SK-N-SH (cell line): ENCODE measurements at regions not wholly inside any gene's neighbourhood (a gene's known extent, or its start where the extent isn't known, plus 50 kb on each side); places are given as distances from the start of the nearest gene placed in this dataset.

Experiments used
- CTCF ChIA-PET: fragments of 300-600, 350-600 bp; formaldehyde crosslinking; extraction: SDS; loops from one replicate; lab custom pipeline; 2021; lab: Yijun Ruan, JAX
- POLR2A ChIA-PET: fragments of 350-600 bp; sonication (Branson Sonifier 250); formaldehyde crosslinking; extraction: SDS; loops from one replicate; lab custom pipeline; 2020; ENCODE audit warnings: antibody characterized with exemption, inconsistent platforms; lab: Yijun Ruan, JAX
- DNase-seq: peaks from one replicate; pipeline ENCODE4 v3.0.0; 2012
- H2AFZ ChIP-seq: fragments of 200-600 bp; sonication (generic); 2 replicates; pipeline ENCODE4 v1.8.1; 2016; ENCODE audit warnings: antibody characterized with exemption, mild to moderate bottlenecking, low read depth
- H3F3A ChIP-seq: fragments of 200-600 bp; sonication (generic); replicated peaks from 2 replicates; pipeline ENCODE3; 2016; ENCODE audit warnings: antibody characterized with exemption, mild to moderate bottlenecking; ENCODE audit not compliant: insufficient read depth
- H3K27ac ChIP-seq, 2 experiments: fragments of 200-500 bp in 1 of 2; fragments of 200-600 bp in 1 of 2; sonication (Bioruptor generic) in 1 of 2; sonication (generic), shearing (Covaris generic) in 1 of 2; 2 replicates each; pipeline versions ENCODE4 v1.5.1 to v1.6.1; 2014 to 2016; ENCODE audit warnings: low read depth in 2 of 2, inconsistent platforms in 1 of 2, low read length in 1 of 2, mild to moderate bottlenecking in 1 of 2, mixed read lengths in 1 of 2
- H3K27me3 ChIP-seq: fragments of 200-600 bp; sonication (generic), shearing (Covaris generic); 2 replicates; pipeline ENCODE4 v1.6.1; 2016; ENCODE audit warnings: mixed run types; ENCODE audit not compliant: insufficient read depth
- H3K36me3 ChIP-seq, 2 experiments: fragments of 200-500 bp in 1 of 2; fragments of 200-600 bp in 1 of 2; sonication (Bioruptor generic) in 1 of 2; sonication (generic) in 1 of 2; replicated peaks in 1 of 2; 2 replicates each; pipeline versions ENCODE3 to v1.5.1; 2014 to 2016; ENCODE audit warnings: low read length in 1 of 2, mild to moderate bottlenecking in 1 of 2; ENCODE audit not compliant: insufficient read depth in 2 of 2, control insufficient read depth in 1 of 2
- H3K4me1 ChIP-seq, 2 experiments: fragments of 200-500 bp in 1 of 2; fragments of 200-600 bp in 1 of 2; sonication (Bioruptor generic) in 1 of 2; sonication (generic), shearing (Covaris generic) in 1 of 2; 2 replicates each; pipeline versions ENCODE4 v1.5.1 to v1.6.1; 2014 to 2016; ENCODE audit warnings: low read depth in 1 of 2, low read length in 1 of 2, mixed run types in 1 of 2; ENCODE audit not compliant: insufficient read depth in 2 of 2, control insufficient read depth in 1 of 2
- H3K4me2 ChIP-seq: fragments of 200-600 bp; sonication (generic), shearing (Covaris generic); 2 replicates; pipeline ENCODE4 v1.6.1; 2017; ENCODE audit warnings: mixed run types
- H3K4me3 ChIP-seq, 2 experiments: fragments of 200-500 bp in 1 of 2; fragments of 200-600 bp in 1 of 2; sonication (Bioruptor generic) in 1 of 2; sonication (generic), shearing (Covaris generic) in 1 of 2; 2 replicates each; pipeline versions ENCODE4 v1.5.1 to v1.8.1; 2014 to 2016; ENCODE audit warnings: low read depth in 2 of 2, inconsistent platforms in 1 of 2, low read length in 1 of 2, mild to moderate bottlenecking in 1 of 2, mixed read lengths in 1 of 2, moderate library complexity in 1 of 2
- H3K79me2 ChIP-seq: fragments of 200-600 bp; sonication (generic); 2 replicates; pipeline ENCODE4 v1.8.1; 2017; ENCODE audit warnings: mild to moderate bottlenecking; ENCODE audit not compliant: insufficient read depth
- H3K9ac ChIP-seq: fragments of 200-600 bp; sonication (generic); 2 replicates; pipeline ENCODE4 v1.6.1; 2017; ENCODE audit warnings: mixed run types
- H3K9me2 ChIP-seq: fragments of 200-600 bp; sonication (generic); 2 replicates; pipeline ENCODE4 v1.6.1; 2017; ENCODE audit warnings: mixed run types
- H3K9me3 ChIP-seq: fragments of 200-600 bp; sonication (generic); 2 replicates; pipeline ENCODE4 v1.6.1; 2017; ENCODE audit warnings: mixed run types, mild to moderate bottlenecking, moderate library complexity
- H4K20me1 ChIP-seq: fragments of 200-600 bp; sonication (generic); 2 replicates; pipeline ENCODE4 v1.6.1; 2017; ENCODE audit warnings: mild to moderate bottlenecking, mixed run types; ENCODE audit not compliant: insufficient read depth
- EZH2phosphoT487 ChIP-seq: fragments of 200-600 bp; sonication (generic); IDR thresholded peaks from 2 replicates; pipeline ENCODE4 v1.6.1; 2017; ENCODE audit warnings: low read depth, mixed run types, mild to moderate bottlenecking, antibody characterized with exemption, moderate library complexity, borderline replicate concordance
- FOXM1 ChIP-seq: IDR thresholded peaks from 2 replicates; pipeline ENCODE4 v1.4.0; 2012; ENCODE audit warnings: low read depth, mild to moderate bottlenecking
- GATA2 ChIP-seq: sonication (generic); formaldehyde crosslinking; IDR thresholded peaks from 2 replicates; pipeline ENCODE4 v1.5.0; 2020; ENCODE audit warnings: mild to moderate bottlenecking, missing genetic modification reagents
- JUND ChIP-seq: IDR thresholded peaks from 2 replicates; pipeline ENCODE4 v1.4.0; 2012
- NFIC ChIP-seq: IDR thresholded peaks from 2 replicates; pipeline ENCODE4 v1.4.0; 2012; ENCODE audit warnings: borderline replicate concordance
- NRF1 ChIP-seq: IDR thresholded peaks from 2 replicates; pipeline ENCODE4 v1.6.1; 2012; ENCODE audit warnings: low read depth, mild to moderate bottlenecking, low read length
- RAD21 ChIP-seq: IDR thresholded peaks from 2 replicates; pipeline ENCODE4 v1.6.1; 2012; ENCODE audit warnings: mild to moderate bottlenecking, low read length
- RCOR1 ChIP-seq: fragments of 150-350 bp; IDR thresholded peaks from 2 replicates; pipeline ENCODE4 v1.6.1; 2017; ENCODE audit warnings: antibody characterized with exemption, low read length
- RFX5 ChIP-seq: IDR thresholded peaks from 2 replicates; pipeline ENCODE4 v1.6.1; 2012; ENCODE audit warnings: mild to moderate bottlenecking, improper control_type of control experiment, low read length
- TAF1 ChIP-seq: IDR thresholded peaks from 2 replicates; pipeline ENCODE4 v1.6.1; 2012; ENCODE audit warnings: low read depth, mild to moderate bottlenecking, low read length, moderate library complexity, borderline replicate concordance
- TEAD4 ChIP-seq: IDR thresholded peaks from 2 replicates; pipeline ENCODE4 v1.4.0; 2012; ENCODE audit warnings: mild to moderate bottlenecking, borderline replicate concordance; ENCODE audit not compliant: insufficient read depth
- YY1 ChIP-seq: IDR thresholded peaks from 2 replicates; pipeline ENCODE4 v1.4.0; 2012; ENCODE audit warnings: low read depth, mild to moderate bottlenecking
- WGBS: methylation state at CpG from one replicate; pipeline ENCODE4 v1.1.6; 2017; ENCODE audit warnings: low lambda C conversion rate; 5-methylcytosine and 5-hydroxymethylcytosine counted together
- TF ChIP-seq, protein P1 (sequence below): fragments of 150-350 bp; IDR thresholded peaks from 2 replicates; pipeline ENCODE4 v1.6.1; 2016; ENCODE audit warnings: mild to moderate bottlenecking, low read depth, low read length
- TF ChIP-seq, protein P2 (sequence below): fragments of 150-350 bp; IDR thresholded peaks from 2 replicates; pipeline ENCODE4 v1.6.1; 2017; ENCODE audit warnings: antibody characterized with exemption, low read length, low read depth, borderline replicate concordance
- TF ChIP-seq, protein P3 (sequence below): fragments of 200-600 bp; sonication (generic); IDR thresholded peaks from 2 replicates; pipeline ENCODE4 v1.6.1; 2017; ENCODE audit warnings: antibody characterized with exemption, mild to moderate bottlenecking, moderate library complexity
- TF ChIP-seq, protein P4 (sequence below): IDR thresholded peaks from 2 replicates; pipeline ENCODE4 v1.4.0; 2012; ENCODE audit warnings: low read depth, borderline replicate concordance

DNA sequence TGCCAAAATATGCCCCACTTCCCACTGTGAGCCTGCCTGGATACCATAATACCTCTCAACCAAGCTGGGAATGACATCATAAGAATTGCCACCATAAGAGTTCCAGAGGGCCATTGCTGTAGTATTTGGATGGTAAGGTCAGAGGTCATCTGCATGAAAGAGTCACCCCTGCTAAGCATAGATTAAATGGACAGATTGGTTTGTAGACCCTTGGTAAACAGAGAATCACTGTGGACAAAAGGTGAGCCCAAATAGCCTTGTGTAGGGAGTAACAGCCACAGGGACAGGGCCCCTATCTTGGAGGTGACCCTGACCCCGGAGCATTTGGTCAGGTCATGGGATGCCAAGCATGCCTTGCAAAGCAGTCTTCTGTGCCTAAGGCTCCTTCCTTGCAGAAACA lies 129.7 kb downstream of the GPAM start:
- peaks cover 0 to 3% of the 10 kb centered on the region in 2 experiments; a peak in 1 of 4 replicates for H3K4me1 ChIP-seq
- H3K27me3 ChIP-seq: no peaks in the 10 kb centered on the region
- no peaks in the 10 kb centered on the region for H3K36me3 ChIP-seq
- no CpG with 5 or more reads among the region's 1 CpG for WGBS
- H3K4me3 ChIP-seq: no peak overlapping the region
- no peak overlapping the region for H3K27ac ChIP-seq
- no peaks in the 10 kb centered on the region for H3F3A ChIP-seq
- DNase-seq: no peak
- no peaks in the 10 kb centered on the region for H3K9me2 ChIP-seq
- TF ChIP-seq, protein P1, sequence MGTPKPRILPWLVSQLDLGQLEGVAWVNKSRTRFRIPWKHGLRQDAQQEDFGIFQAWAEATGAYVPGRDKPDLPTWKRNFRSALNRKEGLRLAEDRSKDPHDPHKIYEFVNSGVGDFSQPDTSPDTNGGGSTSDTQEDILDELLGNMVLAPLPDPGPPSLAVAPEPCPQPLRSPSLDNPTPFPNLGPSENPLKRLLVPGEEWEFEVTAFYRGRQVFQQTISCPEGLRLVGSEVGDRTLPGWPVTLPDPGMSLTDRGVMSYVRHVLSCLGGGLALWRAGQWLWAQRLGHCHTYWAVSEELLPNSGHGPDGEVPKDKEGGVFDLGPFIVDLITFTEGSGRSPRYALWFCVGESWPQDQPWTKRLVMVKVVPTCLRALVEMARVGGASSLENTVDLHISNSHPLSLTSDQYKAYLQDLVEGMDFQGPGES: no peak
- TF ChIP-seq JUND (no peak), RFX5 (no peak), RCOR1 (no peak), RAD21 (no peak), NRF1 (no peak), YY1 (no peak), NFIC (no peak), GATA2 (CRISPR knock-in tag) (no peak), FOXM1 (no peak), TEAD4 (no peak), EZH2phosphoT487 (no peak), TAF1 (no peak)
- TF ChIP-seq, protein P2, sequence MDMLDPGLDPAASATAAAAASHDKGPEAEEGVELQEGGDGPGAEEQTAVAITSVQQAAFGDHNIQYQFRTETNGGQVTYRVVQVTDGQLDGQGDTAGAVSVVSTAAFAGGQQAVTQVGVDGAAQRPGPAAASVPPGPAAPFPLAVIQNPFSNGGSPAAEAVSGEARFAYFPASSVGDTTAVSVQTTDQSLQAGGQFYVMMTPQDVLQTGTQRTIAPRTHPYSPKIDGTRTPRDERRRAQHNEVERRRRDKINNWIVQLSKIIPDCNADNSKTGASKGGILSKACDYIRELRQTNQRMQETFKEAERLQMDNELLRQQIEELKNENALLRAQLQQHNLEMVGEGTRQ: no peak
- TF ChIP-seq, protein P3, sequence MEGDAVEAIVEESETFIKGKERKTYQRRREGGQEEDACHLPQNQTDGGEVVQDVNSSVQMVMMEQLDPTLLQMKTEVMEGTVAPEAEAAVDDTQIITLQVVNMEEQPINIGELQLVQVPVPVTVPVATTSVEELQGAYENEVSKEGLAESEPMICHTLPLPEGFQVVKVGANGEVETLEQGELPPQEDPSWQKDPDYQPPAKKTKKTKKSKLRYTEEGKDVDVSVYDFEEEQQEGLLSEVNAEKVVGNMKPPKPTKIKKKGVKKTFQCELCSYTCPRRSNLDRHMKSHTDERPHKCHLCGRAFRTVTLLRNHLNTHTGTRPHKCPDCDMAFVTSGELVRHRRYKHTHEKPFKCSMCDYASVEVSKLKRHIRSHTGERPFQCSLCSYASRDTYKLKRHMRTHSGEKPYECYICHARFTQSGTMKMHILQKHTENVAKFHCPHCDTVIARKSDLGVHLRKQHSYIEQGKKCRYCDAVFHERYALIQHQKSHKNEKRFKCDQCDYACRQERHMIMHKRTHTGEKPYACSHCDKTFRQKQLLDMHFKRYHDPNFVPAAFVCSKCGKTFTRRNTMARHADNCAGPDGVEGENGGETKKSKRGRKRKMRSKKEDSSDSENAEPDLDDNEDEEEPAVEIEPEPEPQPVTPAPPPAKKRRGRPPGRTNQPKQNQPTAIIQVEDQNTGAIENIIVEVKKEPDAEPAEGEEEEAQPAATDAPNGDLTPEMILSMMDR: no peak
- TF ChIP-seq, protein P4, sequence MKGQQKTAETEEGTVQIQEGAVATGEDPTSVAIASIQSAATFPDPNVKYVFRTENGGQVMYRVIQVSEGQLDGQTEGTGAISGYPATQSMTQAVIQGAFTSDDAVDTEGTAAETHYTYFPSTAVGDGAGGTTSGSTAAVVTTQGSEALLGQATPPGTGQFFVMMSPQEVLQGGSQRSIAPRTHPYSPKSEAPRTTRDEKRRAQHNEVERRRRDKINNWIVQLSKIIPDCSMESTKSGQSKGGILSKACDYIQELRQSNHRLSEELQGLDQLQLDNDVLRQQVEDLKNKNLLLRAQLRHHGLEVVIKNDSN: no peak
- H4K20me1 ChIP-seq: no peaks in the 10 kb centered on the region
- ChIA-PET CTCF (interaction anchor here (1.1 kb wide), 1 partner anchor 62 kb away, joined by 3 read pairs; no protein-coding TSS in a partner anchor), POLR2A (no interaction called here)
- H3K9ac ChIP-seq: no peak overlapping the region
- H3K4me2 ChIP-seq: no peak overlapping the region
- H3K9me3 ChIP-seq: no peaks in the 10 kb centered on the region
- no peaks in the 10 kb centered on the region for H3K79me2 ChIP-seq
- H2AFZ ChIP-seq: no peak overlapping the region
